Brain pericyte (primary cell): ENCODE measurements at regions not wholly inside any gene's neighbourhood (a gene's known extent, or its start where the extent isn't known, plus 50 kb on each side); places are given as distances from the start of the nearest gene placed in this dataset.

Experiments used
- DNase-seq: peaks from one replicate; pipeline ENCODE4 v3.0.0-alpha.2; 2012; ENCODE audit warnings: low read depth, low spot score

DNA sequence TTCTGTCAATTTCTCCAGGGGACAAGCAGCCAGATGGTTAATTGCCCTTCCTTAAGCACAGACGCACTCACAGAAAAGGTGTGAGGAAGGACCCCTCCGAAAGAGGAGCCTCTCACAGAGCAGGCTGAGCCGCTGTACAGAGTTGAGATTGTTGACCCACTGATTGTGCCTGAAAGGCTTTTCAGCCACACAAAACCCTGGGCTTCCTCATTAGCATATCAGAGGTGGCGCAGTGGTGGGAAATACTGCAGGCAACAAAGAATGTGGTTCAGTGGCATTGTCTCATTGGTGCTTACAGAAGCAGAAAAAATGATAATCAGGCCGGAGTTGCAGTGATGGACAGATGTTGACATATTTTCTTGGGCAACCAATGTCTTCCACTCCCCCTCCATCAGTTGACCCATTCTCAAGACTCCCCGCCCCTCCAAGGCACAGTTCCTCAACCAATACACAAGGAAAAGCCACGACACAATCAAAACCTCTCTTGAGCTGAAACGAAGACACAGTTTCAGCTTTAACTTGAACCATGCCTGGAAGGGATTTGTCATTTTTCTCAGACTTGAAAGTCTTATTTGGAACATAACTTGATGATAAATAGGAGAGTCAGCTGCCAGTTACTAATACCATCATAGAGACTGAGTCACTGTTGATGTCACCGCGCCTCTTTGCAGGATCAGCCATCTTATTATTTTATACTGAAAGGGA lies 53.1 kb downstream of the ATXN3L start:
- DNase-seq: no peak

DNA sequence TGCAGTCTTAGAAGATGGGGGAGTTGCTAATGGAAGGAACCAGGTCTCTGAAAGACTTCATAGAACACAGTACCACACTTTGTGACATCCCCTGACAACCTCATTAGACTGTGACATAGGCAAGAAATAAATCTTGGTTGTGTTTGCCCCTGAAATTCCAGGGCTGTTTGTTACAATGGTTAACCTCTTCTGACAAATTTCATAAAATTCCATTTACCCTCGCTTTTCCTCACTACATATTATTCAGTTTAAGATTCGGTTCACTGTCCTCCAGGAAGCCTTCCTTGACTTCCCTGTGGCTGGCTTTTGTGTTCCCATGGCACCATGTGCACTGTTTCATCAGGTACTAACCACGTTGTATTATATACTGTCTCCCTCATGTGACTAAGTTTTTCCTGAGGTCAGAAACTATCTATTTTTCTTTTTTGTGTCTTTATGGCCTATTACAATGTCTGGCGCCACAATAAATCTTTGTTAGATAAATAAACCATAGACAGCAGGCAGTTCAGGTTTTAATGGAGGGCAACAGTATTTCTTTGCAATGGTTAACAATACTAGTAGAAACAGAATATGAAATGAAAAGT lies 54.2 kb downstream of the ATXN3L start:
- no peak for DNase-seq

DNA sequence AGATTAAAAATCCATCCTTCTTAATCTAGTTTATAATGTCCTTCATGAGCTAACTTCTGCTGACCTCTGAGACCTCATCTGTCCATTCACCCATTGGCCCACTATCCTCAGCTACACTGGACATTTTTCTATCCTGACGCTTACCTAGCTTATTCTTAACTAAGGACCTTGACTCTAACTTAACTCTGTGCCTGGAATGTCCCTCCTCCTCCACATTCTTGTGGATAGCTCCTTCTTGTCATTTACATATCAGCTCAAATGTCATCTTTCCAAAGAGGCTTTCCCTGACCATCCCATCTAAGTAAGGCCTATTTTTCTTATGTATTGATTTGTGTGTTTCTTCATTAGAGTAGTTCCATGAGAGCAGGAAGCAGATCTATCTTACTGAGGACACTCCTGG lies 54.7 kb downstream of the ATXN3L start:
- DNase-seq: no peak

DNA sequence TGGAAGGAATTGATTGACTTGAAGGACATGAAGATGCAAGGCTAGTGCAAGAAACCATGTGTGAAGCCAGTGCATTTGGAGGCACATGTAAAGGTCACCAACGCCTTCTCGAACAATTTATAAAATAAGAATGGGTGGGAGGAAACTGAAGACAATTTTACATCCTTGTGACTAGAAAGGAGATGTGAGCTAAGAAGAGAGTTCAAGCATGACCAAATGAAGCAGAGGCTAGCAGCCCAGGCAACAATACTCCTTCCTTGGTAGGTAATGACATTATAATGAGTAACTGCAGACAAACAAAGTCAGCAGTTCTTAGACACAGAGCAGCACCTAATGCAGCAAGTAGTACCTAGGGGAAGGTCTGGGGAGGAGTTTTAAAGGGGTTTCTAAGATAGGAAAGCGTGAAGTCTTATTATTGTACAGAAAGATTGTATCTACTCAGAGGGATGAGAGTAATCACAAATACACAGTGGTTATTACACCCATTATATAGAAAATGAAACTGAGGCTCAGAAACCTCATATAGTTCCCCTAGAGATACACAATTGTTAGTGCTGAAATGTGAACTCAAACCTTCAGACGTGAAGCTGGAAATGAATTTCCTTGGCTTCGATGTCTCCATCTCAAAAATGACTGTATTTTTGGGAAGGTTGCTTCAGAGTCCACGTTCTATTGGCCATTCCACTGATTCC lies 56.1 kb downstream of the ATXN3L start:
- DNase-seq: no peak

DNA sequence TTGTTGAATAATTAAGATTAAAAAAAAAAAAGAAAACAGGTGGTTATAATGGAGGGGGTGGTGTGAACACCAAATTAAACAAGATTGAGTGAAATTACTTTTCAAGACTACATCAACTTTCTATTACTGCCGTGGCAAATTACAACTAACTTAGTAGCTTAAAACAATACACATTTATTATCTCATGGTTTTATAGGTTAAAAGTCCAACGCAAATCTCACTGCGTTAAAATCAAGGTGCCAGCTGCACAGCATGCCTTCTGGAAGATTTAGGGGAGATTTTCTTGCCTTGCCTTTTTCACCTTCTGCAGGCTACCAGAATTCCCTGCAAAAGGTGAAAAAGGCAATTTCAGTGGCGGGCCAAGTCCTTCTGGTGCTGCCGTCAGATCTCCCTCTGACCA lies 58.5 kb downstream of the ATXN3L start:
- no peak for DNase-seq

DNA sequence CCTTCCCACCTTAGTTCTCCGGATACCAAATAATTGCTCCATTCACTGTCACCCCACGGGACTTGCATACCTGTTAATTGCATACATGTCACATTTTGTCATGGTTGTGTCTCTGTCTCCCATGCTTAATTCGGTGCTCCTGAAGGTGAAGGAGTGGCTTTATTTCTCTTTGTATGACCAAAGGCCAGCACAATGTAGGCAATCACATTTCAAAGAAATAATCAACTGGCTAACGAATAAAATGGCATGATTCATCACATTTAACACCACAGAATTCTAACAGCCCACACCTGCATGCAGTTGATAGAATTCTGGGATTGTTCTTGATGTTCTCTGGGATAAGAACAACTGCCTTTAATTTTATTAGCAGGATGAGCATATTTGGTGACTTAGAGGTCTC lies 59.3 kb downstream of the ATXN3L start:
- no peak for DNase-seq

DNA sequence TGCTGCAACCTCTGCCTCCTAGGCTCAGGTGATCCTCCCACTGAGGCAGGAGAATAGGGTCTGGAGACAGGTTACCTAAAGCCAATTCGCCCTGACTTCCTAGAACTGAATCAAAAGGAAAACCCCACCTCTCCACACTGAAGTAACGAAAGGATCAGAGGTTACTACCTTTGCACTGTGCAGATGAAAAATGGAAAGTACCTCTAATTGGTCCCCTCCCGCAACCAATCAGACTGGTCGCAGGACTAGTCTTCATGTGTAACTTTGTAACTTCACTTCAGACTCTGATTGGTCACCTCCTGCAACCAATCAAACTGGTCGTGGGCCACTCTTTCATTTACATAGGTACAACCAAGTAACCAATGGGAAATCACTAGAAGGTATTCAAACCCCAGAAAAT lies 61.1 kb downstream of the ATXN3L start:
- no peak for DNase-seq

DNA sequence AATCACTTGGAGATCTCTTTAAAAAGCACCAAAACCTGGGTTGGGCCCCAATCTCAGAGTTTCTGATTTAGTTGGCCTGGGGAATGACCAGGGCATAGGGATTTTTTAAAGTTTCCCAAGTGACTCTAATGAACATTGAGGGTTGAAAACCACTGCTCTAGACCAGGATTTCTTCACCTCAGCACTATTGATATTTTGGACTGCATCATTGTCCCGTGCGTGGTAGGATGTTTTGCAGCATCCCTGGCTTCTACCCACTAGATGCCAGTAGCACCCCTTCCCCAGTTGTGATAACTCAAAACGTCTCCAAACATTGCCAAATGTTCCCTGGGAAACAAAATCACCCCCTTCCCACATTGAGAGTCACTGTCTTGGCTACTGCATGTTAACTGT lies 61.8 kb downstream of the ATXN3L start:
- DNase-seq: no peak

DNA sequence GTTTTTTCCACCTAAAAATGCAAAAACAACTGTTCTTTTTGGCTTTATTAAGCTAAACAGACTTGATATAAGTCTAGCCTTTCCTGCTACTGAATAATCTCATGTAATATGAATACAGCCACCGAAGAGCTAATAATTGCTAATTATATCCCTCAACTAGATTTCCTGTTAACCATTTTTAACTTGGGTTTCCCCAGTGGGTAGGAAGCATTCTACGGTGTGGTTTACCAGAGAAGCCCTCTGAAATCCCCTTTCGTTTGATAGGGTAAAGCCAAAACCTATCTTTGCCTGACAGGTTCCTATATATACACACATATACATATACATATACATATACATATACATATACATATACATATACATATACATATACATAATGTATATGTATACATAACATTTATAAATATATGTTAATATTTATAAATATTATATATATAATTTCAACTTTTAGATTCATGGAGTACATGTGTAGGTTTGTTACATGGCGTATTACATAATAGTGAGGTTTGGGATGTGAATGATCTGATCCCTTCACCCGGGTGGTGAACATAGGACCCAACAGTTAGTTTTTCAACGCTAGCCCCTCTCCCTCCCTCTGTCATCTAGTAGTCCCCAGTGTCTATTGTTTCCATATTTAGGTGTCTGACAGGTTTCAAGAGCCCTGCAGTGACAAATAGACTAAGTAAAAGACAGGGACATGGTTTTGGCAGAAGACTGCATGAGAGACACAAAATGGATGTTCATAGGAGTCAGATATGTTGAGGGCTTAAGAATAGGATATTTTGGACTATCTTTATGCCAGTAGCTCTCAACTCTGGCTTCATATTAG lies 62.4 kb downstream of the ATXN3L start:
- DNase-seq: no peak

DNA sequence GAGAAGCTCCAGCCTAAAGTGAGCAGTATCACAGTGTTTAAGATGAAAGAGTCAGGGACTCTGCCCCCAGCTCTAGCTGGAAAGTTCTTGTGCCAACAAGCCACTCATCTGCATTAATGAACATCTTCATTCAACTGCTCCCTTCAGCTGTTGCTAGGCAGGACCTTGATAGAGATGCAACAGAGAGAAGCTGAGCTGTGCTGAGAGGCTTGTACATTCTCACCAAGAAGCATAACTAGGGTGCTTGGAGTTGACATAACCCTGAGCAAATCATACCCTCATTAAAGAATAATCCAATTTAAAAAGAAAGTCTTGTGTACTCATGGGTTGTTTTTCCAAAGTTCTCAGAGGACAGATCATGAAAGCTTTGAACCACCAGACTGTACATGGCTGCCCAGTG lies 63.2 kb downstream of the ATXN3L start:
- DNase-seq: no peak

DNA sequence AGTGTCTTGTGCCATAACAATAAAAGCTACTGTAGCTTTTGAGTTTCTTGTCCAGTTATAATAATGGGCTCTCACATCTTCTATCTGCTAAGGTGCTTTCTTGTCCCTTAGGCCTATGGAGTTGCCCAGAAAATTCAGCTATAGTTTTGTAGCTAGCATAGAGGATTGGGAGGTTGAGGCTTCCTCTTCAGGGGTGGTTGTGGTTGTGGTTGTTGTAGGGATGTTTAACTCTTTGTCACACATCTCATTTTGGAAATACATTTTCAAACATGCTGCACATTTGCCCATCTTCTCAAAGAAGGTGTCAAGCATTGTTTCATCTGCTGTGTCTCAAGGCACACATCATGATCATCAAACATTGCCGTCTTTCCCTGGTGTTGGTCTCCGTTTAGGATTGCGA lies 65.0 kb downstream of the ATXN3L start:
- DNase-seq: no peak

DNA sequence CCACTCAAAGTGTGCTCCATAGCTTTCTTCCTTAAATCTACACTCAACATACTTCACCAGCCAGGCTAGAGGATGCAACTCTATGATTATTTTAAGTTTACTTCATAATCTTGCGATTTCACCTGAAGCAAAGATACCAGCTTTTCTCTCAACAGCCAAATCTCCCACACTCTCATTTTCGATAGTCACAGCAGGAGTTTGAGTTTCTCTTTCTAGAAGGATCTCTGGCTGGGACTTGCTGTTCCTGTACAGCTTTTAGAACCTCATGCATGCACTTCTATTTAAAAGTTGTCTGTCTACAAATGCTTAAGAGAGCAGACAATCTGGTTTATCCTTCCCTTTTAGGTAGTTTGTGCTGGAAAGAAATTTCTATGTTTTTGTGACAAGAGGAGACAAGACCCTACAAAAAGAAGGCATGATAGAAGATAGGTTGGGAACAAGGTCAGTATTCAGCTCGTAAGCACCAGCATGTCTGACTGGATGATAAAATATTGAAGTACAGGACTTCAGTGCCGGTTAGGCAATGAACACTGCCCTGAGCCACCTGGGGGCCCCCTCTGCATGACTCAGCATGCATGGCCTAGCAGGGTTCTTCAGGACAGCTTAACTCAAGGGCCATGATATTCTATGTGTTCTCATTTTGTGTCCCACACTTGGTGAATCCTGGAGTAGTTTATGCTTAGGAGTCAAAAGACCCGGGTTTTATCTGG lies 65.6 kb downstream of the ATXN3L start:
- DNase-seq: no peak

DNA sequence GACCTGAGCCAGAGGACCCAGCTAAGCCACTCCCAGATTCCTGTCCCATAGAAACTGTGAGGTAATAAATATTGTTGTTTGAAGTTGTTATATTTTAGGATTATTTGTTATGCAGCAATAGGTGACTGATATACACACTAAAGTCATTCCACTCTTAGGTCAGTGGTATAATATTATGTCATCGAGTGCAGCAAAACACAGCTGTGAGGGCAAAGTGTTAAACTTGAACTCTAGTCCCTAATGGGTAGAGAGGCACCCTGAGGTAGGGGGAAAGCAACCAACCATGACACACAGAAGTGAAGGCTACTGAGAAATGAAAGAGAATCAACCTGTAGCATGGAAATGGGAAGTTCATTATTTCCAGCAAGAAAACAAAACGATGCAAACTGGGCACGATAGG lies 66.6 kb downstream of the ATXN3L start:
- DNase-seq: no peak

DNA sequence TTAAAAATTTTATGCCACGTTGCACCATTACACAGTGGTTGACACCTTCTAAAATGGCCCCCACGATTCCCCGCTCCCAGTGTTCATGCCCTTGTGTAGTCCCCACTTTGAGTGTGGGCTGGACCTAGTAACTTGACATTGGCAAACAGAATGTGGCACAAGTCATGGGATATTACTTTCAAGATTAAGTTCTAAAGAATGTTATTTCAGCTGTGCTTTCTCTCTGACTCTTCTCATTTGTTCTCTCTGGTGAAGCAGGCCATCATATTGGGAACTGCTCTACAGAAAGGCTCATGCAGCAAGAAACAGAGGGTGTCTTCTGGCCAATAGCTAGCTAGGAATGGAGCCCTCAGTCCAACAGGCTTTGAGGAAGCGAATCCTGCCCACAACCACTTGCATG lies 67.1 kb downstream of the ATXN3L start:
- DNase-seq: no peak

DNA sequence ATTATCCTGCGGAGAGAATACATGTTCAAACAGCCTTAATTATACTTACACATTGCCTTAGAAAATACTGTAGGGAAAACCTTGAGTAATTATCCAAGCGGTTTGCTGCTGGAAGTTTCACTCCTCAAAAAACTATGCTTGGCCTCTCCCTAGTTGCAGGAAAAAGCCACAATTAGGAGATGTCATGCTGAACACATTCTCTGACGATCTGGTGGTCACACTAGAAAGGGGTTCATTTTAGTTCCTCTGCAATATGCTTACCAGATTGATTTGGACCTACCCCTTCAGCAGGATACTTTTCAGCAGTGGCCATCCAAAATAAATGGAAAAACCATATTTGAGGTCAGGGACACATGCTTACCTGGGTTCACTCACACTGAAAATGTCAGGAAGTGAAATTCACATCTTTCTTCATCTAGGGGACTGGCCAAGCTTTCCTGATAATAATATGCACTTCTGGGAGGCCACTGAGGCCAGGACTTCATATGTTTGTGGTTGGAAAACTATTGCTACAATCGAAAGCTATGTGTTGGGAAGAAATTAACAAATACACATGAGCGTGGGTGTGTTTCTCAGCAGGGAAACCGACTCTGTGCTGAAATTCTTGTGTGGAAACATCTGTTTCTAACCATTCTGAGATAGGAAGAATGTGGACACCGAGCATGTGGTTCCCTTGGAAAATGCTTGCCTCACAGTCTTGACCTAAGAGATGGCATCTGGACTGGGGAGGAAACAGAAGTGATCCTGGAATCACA lies 68.8 kb downstream of the ATXN3L start:
- peak; percentile 36 for DNase-seq

DNA sequence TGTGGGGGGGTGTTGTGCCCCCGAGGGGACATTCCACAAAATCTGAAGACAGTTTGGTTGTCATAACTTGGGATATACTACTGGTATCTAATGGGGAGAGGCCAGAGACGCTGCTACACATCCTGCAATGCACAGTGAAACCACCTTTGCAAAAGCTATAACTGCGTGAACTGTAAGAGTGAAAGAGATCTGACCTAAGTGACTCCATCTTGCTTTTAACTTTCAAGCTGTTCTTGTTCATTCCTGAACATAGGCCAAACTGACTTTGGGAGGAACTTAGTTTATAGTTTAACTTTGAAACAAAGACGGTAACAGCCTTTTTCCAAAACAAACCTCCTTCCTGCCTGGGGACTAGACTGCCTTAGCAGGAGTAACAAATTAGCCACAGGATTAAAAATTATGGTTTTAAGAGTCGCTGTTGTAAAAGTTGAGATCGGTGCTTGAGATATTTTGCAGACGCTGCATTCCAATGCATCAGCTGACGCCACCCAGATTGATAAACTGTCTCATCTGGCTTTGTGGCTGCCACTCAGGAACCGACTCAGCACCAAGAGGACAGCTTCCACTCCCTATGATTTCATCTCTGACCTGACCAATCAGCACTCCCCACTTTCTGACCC lies 70.9 kb downstream of the ATXN3L start:
- DNase-seq: no peak

DNA sequence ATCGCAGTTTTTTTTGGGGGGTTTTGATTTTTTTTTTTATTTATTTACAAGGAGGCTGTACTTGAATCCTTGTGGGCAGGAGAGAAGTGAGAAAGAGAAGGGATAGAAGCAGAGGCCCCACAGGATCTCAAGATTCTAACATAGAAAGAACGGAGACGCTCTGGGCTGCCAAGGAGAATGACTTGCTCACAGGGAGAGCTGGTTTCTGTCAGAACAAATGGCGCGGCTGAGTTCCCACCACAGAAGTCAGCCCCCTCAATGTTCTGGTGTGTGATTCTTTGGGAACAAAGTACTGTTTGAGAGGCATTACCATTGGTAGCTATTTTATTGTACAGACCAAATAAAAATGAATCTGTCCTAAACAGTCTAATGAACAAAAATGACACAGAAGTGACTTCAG lies 80.6 kb downstream of the ATXN3L start:
- no peak for DNase-seq

DNA sequence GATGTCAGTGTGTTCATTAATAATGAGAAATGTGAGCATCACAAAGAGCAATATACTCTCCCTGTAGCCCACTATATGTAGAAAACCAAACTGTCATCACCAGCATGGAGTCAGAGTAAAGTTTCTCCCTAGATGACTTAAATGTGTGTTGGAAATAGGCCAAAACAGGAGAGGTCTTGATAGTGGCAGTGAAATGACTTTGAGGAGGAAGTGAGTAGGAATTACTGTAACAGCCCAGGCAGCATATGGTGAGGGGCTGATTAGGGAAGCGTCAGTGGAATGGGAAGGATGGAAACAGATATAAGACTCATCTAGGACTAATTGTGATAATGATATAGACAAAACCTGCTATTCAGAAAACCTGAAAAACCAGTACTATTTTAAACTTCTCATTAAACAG lies 83.9 kb downstream of the ATXN3L start:
- DNase-seq: no peak

DNA sequence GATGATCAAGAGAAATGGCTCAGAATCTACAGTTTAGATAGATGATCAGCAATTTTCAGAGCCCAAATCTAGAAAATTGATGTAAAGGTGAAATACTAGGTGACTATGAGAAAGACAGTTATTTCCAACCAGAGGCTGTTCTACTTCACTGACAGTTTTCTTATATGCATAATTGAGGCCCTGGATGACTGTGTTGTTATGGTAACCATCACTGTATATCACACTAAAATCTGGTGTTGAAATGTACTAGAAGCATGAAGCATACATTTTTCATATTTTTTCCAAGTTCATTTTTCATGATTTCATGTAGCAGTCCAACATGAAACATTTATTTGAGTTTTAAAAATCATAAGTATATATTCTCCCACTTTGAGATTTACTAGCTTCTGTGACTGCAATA lies 87.4 kb downstream of the ATXN3L start:
- no peak for DNase-seq

DNA sequence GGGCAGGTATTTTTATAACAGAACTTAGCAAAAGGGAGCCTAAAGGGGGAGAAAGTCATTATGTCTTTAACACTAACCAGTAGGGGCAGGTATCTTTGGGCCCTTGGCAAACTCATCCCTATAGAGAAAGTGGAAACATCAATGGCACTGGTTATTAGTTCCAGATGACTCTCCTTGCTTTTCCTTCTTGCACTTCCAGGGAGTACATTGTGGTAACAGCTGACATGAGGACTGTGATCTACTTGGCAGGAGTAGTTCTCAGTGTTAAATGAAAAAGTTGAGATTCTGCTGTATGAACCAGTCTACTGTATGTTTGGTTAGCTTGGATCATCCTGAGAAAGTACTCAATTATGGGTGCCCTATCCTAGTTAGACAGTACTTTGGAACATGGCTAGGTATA lies 93.6 kb downstream of the ATXN3L start:
- DNase-seq: no peak
